Mesenchymal stem cell (in vitro differentiated cells and primary cell): ENCODE measurements at regions not wholly inside any gene's neighbourhood (a gene's known extent, or its start where the extent isn't known, plus 50 kb on each side); places are given as distances from the start of the nearest gene placed in this dataset.

Source experiments
- DNase-seq: peaks from one replicate; pipeline ENCODE4 v3.0.0-alpha.2; 2013
- H2AFZ ChIP-seq: one replicate; pipeline ENCODE4 v1.6.1; 2013; ENCODE audit warnings: low read depth, mild to moderate bottlenecking, control low read depth, inconsistent platforms, low read length, moderate library complexity
- H2AK5ac ChIP-seq: 2 replicates; pipeline ENCODE4 v1.6.1; 2013; ENCODE audit warnings: low read length, moderate library complexity, mild to moderate bottlenecking, inconsistent platforms; ENCODE audit not compliant: severe bottlenecking
- H2BK120ac ChIP-seq: one replicate; pipeline ENCODE4 v1.6.1; 2013; ENCODE audit warnings: low read depth, mild to moderate bottlenecking, inconsistent platforms, low read length, moderate library complexity
- H2BK12ac ChIP-seq, 2 experiments: one replicate each; pipeline ENCODE4 v1.6.1; 2013; ENCODE audit warnings: inconsistent platforms in 2 of 2, low read length in 2 of 2, mild to moderate bottlenecking in 2 of 2, moderate library complexity in 2 of 2, control low read depth in 1 of 2
- H2BK15ac ChIP-seq: one replicate; pipeline ENCODE4 v1.6.1; 2013; ENCODE audit warnings: mild to moderate bottlenecking, low read depth, inconsistent platforms; ENCODE audit not compliant: poor library complexity, severe bottlenecking
- H2BK5ac ChIP-seq: 2 replicates; pipeline ENCODE4 v1.6.1; 2013; ENCODE audit warnings: low read depth, mild to moderate bottlenecking, low read length, control low read depth, inconsistent platforms; ENCODE audit not compliant: poor library complexity, severe bottlenecking
- H3K14ac ChIP-seq, 2 experiments: one replicate each; pipeline ENCODE4 v1.6.1; 2013; ENCODE audit warnings: inconsistent platforms in 2 of 2, low read length in 2 of 2, control low read depth in 1 of 2, mild to moderate bottlenecking in 1 of 2, moderate library complexity in 1 of 2
- H3K18ac ChIP-seq, 2 experiments: one replicate each; pipeline ENCODE4 v1.6.1; 2013; ENCODE audit warnings: inconsistent platforms in 2 of 2, low read length in 2 of 2, control low read depth in 1 of 2, low read depth in 1 of 2, mild to moderate bottlenecking in 1 of 2
- H3K23ac ChIP-seq, 2 experiments: one replicate each; pipeline ENCODE4 v1.6.1; 2013; ENCODE audit warnings: inconsistent platforms in 2 of 2, low read length in 2 of 2, mild to moderate bottlenecking in 2 of 2, moderate library complexity in 2 of 2, control low read depth in 1 of 2
- H3K27ac ChIP-seq: 2 replicates; pipeline ENCODE4 v1.5.1; 2013; ENCODE audit warnings: mild to moderate bottlenecking, moderate library complexity, low read length, control low read depth, inconsistent platforms; ENCODE audit not compliant: poor library complexity, severe bottlenecking
- H3K27me3 ChIP-seq, 2 experiments: 2 replicates each; pipeline versions ENCODE4 v1.6.1 to v1.7.0; 2013; ENCODE audit warnings: low read length in 2 of 2, mild to moderate bottlenecking in 2 of 2, moderate library complexity in 2 of 2, control low read depth in 1 of 2, inconsistent platforms in 1 of 2; ENCODE audit not compliant: control insufficient read depth in 1 of 2, insufficient read depth in 1 of 2
- H3K36me3 ChIP-seq, 2 experiments: 2 replicates each; pipeline versions ENCODE4 v1.6.1 to v1.7.0; 2013; ENCODE audit warnings: low read length in 2 of 2, control low read depth in 1 of 2, inconsistent platforms in 1 of 2, low read depth in 1 of 2, mild to moderate bottlenecking in 1 of 2; ENCODE audit not compliant: insufficient read depth in 2 of 2, control insufficient read depth in 1 of 2
- H3K4ac ChIP-seq, 2 experiments: one replicate each; pipeline ENCODE4 v1.6.1; 2013; ENCODE audit warnings: inconsistent platforms in 2 of 2, low read length in 2 of 2, mild to moderate bottlenecking in 2 of 2, moderate library complexity in 2 of 2, control low read depth in 1 of 2, low read depth in 1 of 2
- H3K4me1 ChIP-seq: 2 replicates; pipeline ENCODE4 v1.6.1; 2013; ENCODE audit warnings: low read depth, low read length, control low read depth; ENCODE audit not compliant: control insufficient read depth, insufficient read depth
- H3K4me2 ChIP-seq: 2 replicates; pipeline ENCODE4 v1.6.1; 2013; ENCODE audit warnings: low read length, mild to moderate bottlenecking, inconsistent platforms; ENCODE audit not compliant: poor library complexity, severe bottlenecking
- H3K4me3 ChIP-seq, 2 experiments: 2 replicates each; pipeline versions ENCODE4 v1.5.1 to v1.7.0; 2013; ENCODE audit warnings: low read length in 2 of 2, mild to moderate bottlenecking in 2 of 2, control low read depth in 1 of 2, low read depth in 1 of 2; ENCODE audit not compliant: insufficient read depth in 1 of 2
- H3K79me1 ChIP-seq: replicated peaks from 2 replicates; pipeline ENCODE4 v1.6.1; 2013; ENCODE audit warnings: mild to moderate bottlenecking, control low read depth, low read length, inconsistent platforms; ENCODE audit not compliant: poor library complexity, severe bottlenecking
- H3K9ac ChIP-seq: 2 replicates; pipeline ENCODE4 v1.7.0; 2013; ENCODE audit warnings: mild to moderate bottlenecking, low read length, moderate library complexity
- H3K9me3 ChIP-seq: 2 replicates; pipeline ENCODE4 v1.7.0; 2013; ENCODE audit warnings: mild to moderate bottlenecking, low read length; ENCODE audit not compliant: control insufficient read depth
- H4K8ac ChIP-seq: one replicate; pipeline ENCODE4 v1.6.1; 2013; ENCODE audit warnings: inconsistent platforms, mild to moderate bottlenecking, low read length, moderate library complexity
- H4K91ac ChIP-seq: one replicate; pipeline ENCODE4 v1.6.1; 2013; ENCODE audit warnings: mild to moderate bottlenecking, low read length, inconsistent platforms
- WGBS: methylation state at CpG from one replicate; pipeline ENCODE4 v1.1.7; 2013; ENCODE audit warnings: mixed read lengths; 5-methylcytosine and 5-hydroxymethylcytosine counted together

GRCh38 chr1:58896246-58897183, 112.7 kb upstream of the JUN start:
- Histone ChIP-seq H2BK12ac (peak overlapping the region; percentile 34 to 91), H3K23ac (no peak overlapping the region), H3K4ac (peak overlapping the region; percentile 19 to 41), H3K14ac (no peak overlapping the region), H2AK5ac (no peak overlapping the region), H4K91ac (peak overlapping the region; percentile 31), H2BK5ac (no peak overlapping the region), H3K4me2 (no peak overlapping the region), H3K4me3 (no peak overlapping the region), H3K9me3 (no peaks in the 10 kb centered on the region), H2BK15ac (no peak overlapping the region), H2BK120ac (peak overlapping the region; percentile 29), H3K79me1 (no peaks in the 10 kb centered on the region), H3K36me3 (no peaks in the 10 kb centered on the region), H3K4me1 (peaks cover 9% of the 10 kb centered on the region), H3K27me3 (no peaks in the 10 kb centered on the region), H3K9ac (peak overlapping the region; percentile 36), H3K18ac (peak overlapping the region; percentile 38 to 78), H2AFZ (no peak overlapping the region), H4K8ac (peak overlapping the region; percentile 45), H3K27ac (no peak overlapping the region)
- WGBS = 73% methylated on average over 5 of the region's 8 CpGs
- DNase-seq = peak; percentile 50

GRCh38 chr1:58898739-58899586, 115.1 kb upstream of the JUN start:
- peak; percentile 58 for DNase-seq
- Histone ChIP-seq H4K91ac (peak overlapping the region; percentile 48), H2AFZ (no peak overlapping the region), H4K8ac (peak overlapping the region; percentile 70), H2BK120ac (no peak overlapping the region), H3K4me3 (no peak overlapping the region), H3K9ac (peak overlapping the region; percentile 26), H3K9me3 (no peaks in the 10 kb centered on the region), H3K27me3 (no peaks in the 10 kb centered on the region), H3K18ac (peak overlapping the region; percentile 56 to 75), H2BK5ac (no peak overlapping the region), H2BK12ac (peak overlapping the region; percentile 70 to 96), H3K4me2 (no peak overlapping the region), H2AK5ac (peak overlapping the region; percentile 68), H3K23ac (no peak overlapping the region), H3K27ac (no peak overlapping the region), H2BK15ac (no peak overlapping the region), H3K79me1 (no peaks in the 10 kb centered on the region), H3K36me3 (no peaks in the 10 kb centered on the region), H3K4me1 (peaks cover 13% of the 10 kb centered on the region), H3K14ac (no peak overlapping the region), H3K4ac (peak overlapping the region; percentile 80 to 90)
- 53% methylated on average over 6 of the region's 10 CpGs for WGBS

GRCh38 chr1:58899587-58900271, 115.9 kb upstream of the JUN start:
- Histone ChIP-seq H4K8ac (peak overlapping the region; percentile 33), H2AK5ac (peak overlapping the region; percentile 68), H4K91ac (peak overlapping the region; percentile 48), H3K27ac (no peak overlapping the region), H2AFZ (no peak overlapping the region), H3K14ac (no peak overlapping the region), H3K9me3 (no peaks in the 10 kb centered on the region), H3K4me3 (no peak overlapping the region), H3K4ac (peak overlapping the region; percentile 80 to 90), H3K36me3 (no peaks in the 10 kb centered on the region), H3K27me3 (no peaks in the 10 kb centered on the region), H3K79me1 (no peaks in the 10 kb centered on the region), H2BK15ac (peak overlapping the region; percentile 52), H3K18ac (peak overlapping the region; percentile 56 to 75), H2BK5ac (no peak overlapping the region), H2BK120ac (no peak overlapping the region), H3K4me2 (no peak overlapping the region), H3K23ac (no peak overlapping the region), H3K9ac (peak overlapping the region; percentile 49), H3K4me1 (peaks cover 15% of the 10 kb centered on the region), H2BK12ac (peak overlapping the region; percentile 70 to 96)
- DNase-seq = no peak
- WGBS = 88% methylated on average over 9 of the region's 11 CpGs
